Loucy (cell line): ENCODE measurements at regions not wholly inside any gene's neighbourhood (a gene's known extent, or its start where the extent isn't known, plus 50 kb on each side); places are given as distances from the start of the nearest gene placed in this dataset.

Experiments used
- H2AFZ ChIP-seq: fragments of 200-600 bp; sonication (generic); 2 replicates; pipeline ENCODE4 v1.6.0; 2016; ENCODE audit warnings: antibody characterized with exemption, mild to moderate bottlenecking, low read length, moderate library complexity
- H3F3A ChIP-seq: fragments of 200-600 bp; 2 replicates; pipeline ENCODE4 v1.6.0; 2016; ENCODE audit warnings: antibody characterized with exemption, low read depth, mild to moderate bottlenecking
- H3K27me3 ChIP-seq: fragments of 200-600 bp; sonication (generic); 2 replicates; pipeline ENCODE4 v1.6.1; 2014; ENCODE audit warnings: low read length, mild to moderate bottlenecking; ENCODE audit not compliant: insufficient read depth, poor library complexity, severe bottlenecking
- H3K36me3 ChIP-seq: fragments of 200-600 bp; sonication (generic); 2 replicates; pipeline ENCODE4 v1.6.1; 2016; ENCODE audit warnings: low read length; ENCODE audit not compliant: insufficient read depth
- H3K4me1 ChIP-seq: fragments of 200-600 bp; sonication (generic); 2 replicates; pipeline ENCODE4 v1.5.1; 2014; ENCODE audit warnings: low read length, mild to moderate bottlenecking; ENCODE audit not compliant: insufficient read depth, poor library complexity, severe bottlenecking
- H3K4me2 ChIP-seq: fragments of 200-600 bp; sonication (generic); 2 replicates; pipeline ENCODE4 v1.6.0; 2014; ENCODE audit warnings: antibody characterized with exemption, low read length, low read depth, mild to moderate bottlenecking; ENCODE audit not compliant: poor library complexity, severe bottlenecking
- H3K4me3 ChIP-seq: fragments of 200-600 bp; sonication (generic); 2 replicates; pipeline ENCODE4 v1.5.1; 2014; ENCODE audit warnings: low read length, mild to moderate bottlenecking, mixed read lengths; ENCODE audit not compliant: poor library complexity, severe bottlenecking
- H3K79me2 ChIP-seq: fragments of 200-600 bp; sonication (generic); 2 replicates; pipeline ENCODE4 v1.6.1; 2014; ENCODE audit warnings: low read length; ENCODE audit not compliant: insufficient read depth
- H3K9ac ChIP-seq: fragments of 200-600 bp; sonication (generic); 2 replicates; pipeline ENCODE4 v1.6.0; 2014; ENCODE audit warnings: mild to moderate bottlenecking, low read depth, low read length, moderate library complexity; ENCODE audit not compliant: poor library complexity, severe bottlenecking
- H3K9me2 ChIP-seq: fragments of 200-600 bp; sonication (generic); replicated peaks from 2 replicates; pipeline ENCODE4 v1.6.1; 2016; ENCODE audit warnings: low read depth, low read length, mixed read lengths
- H3K9me3 ChIP-seq: fragments of 200-600 bp; sonication (generic); 2 replicates; pipeline ENCODE4 v1.6.1; 2014; ENCODE audit warnings: mild to moderate bottlenecking, antibody characterized with exemption, low read length, low read depth; ENCODE audit not compliant: insufficient read depth
- H4K20me1 ChIP-seq: fragments of 200-600 bp; sonication (generic); 2 replicates; pipeline ENCODE4 v1.6.0; 2014; ENCODE audit warnings: antibody characterized with exemption, low read length, mild to moderate bottlenecking; ENCODE audit not compliant: insufficient read depth, poor library complexity, severe bottlenecking
- CTCF ChIP-seq: fragments of 200-600 bp; sonication (generic); conservative IDR thresholded peaks from 2 replicates; pipeline ENCODE4 v1.5.1; 2014; ENCODE audit warnings: mild to moderate bottlenecking, antibody characterized with exemption, low read length
- EZH2phosphoT487 ChIP-seq: fragments of 200-600 bp; IDR thresholded peaks from 2 replicates; pipeline ENCODE4 v1.6.1; 2018; ENCODE audit warnings: antibody characterized with exemption, mild to moderate bottlenecking, moderate library complexity, borderline replicate concordance

DNA sequence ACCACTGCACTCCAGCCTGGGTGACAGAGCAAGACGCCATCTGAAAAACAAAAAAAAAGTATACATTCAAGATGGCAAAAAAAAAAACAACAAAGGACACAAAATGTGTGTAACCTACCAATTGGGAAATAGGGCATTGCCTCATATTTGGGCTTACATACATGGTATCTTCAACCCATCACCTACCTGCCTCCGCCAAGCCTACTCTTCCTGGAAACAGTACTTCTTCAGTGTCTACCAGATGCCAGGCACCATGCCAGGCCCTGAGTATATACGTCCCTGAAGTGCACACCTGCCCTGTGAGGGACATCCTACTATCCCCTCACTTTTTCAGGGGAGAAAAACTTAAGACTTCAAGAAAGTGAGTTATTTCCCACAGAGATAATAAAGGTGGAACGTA is 160.2 kb downstream of the TOMM20 start:
- no peaks in the 10 kb centered on the region for H3K9me3 ChIP-seq
- H3K9me2 ChIP-seq: no peaks in the 10 kb centered on the region
- no peak overlapping the region for H3K9ac ChIP-seq
- H2AFZ ChIP-seq: no peak overlapping the region
- TF ChIP-seq EZH2phosphoT487: no peak
- no peak for TF ChIP-seq CTCF
- no peaks in the 10 kb centered on the region for H4K20me1 ChIP-seq
- no peaks in the 10 kb centered on the region for H3K79me2 ChIP-seq
- no peak overlapping the region for H3K4me2 ChIP-seq
- H3K27me3 ChIP-seq: no peaks in the 10 kb centered on the region
- H3K4me3 ChIP-seq: no peak overlapping the region
- peaks cover 65% of the 10 kb centered on the region for H3K4me1 ChIP-seq
- H3K36me3 ChIP-seq: no peaks in the 10 kb centered on the region
- peaks cover 14% of the 10 kb centered on the region for H3F3A ChIP-seq

- Histone ChIP-seq H3K4me3 (no peak overlapping the region), H3K27me3 (no peaks in the 10 kb centered on the region), H2AFZ (no peak overlapping the region), H4K20me1 (no peaks in the 10 kb centered on the region), H3K79me2 (no peaks in the 10 kb centered on the region), H3K9me3 (no peaks in the 10 kb centered on the region), H3F3A (peaks cover 25% of the 10 kb centered on the region), H3K4me2 (no peak overlapping the region), H3K36me3 (no peaks in the 10 kb centered on the region), H3K9ac (no peak overlapping the region), H3K4me1 (peaks cover 64% of the 10 kb centered on the region), H3K9me2 (no peaks in the 10 kb centered on the region)
- TF ChIP-seq CTCF: no peak
- TF ChIP-seq EZH2phosphoT487: no peak
These were observed 161.5 kb downstream of the TOMM20 start for GRCh38 chr1:234967121-234967520.

GRCh38 chr1:234965111-234965510 is 163.5 kb downstream of the TOMM20 start:
- H3K4me1 ChIP-seq: peaks cover 65% of the 10 kb centered on the region
- H2AFZ ChIP-seq: peak overlapping the region; percentile 39
- peaks cover 26% of the 10 kb centered on the region for H3F3A ChIP-seq
- no peak for TF ChIP-seq CTCF
- no peak for TF ChIP-seq EZH2phosphoT487
- H3K27me3 ChIP-seq: no peaks in the 10 kb centered on the region
- no peaks in the 10 kb centered on the region for H3K36me3 ChIP-seq
- peak overlapping the region; percentile 93 for H3K9ac ChIP-seq
- no peaks in the 10 kb centered on the region for H3K9me3 ChIP-seq
- H3K79me2 ChIP-seq: peaks cover 7% of the 10 kb centered on the region; the same call in 1 of the 2 replicates
- peak overlapping the region; percentile 78 for H3K4me2 ChIP-seq
- H3K4me3 ChIP-seq: no peak overlapping the region
- H3K9me2 ChIP-seq: no peaks in the 10 kb centered on the region
- H4K20me1 ChIP-seq: no peaks in the 10 kb centered on the region
